ENCODE measurements at regions not wholly inside any gene's neighbourhood (a gene's known extent, or its start where the extent isn't known, plus 50 kb on each side); places are given as distances from the start of the nearest gene placed in this dataset.

DNA sequence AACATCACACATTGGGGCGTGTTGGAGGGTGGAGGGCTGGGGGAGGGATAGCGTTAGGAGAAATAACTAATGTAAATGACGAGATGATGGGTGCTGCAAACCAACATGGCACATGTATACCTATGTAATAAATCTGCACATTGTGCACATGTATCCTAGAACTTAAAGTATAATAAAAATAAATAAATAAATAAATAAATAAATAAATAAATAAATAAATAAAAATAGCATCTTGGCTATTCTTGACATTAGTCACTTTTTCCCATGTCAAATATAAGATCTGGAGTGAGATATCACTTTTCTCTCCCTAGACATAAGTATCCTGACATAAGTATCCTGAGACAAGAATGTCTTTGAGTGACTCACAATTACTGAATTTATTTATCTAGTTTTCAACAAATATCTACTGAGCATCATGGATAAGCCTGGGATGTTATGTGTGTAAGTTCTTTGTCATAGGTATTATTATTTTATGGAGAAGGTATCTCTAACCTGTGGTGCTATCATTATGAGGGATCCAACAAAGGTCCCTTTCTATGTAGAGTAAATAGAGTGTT lies 691.3 kb downstream of the SORCS1 start:
- H3K4me1 ChIP-seq (ENCODE audit: control insufficient read depth, insufficient read depth, low read length), result no peaks in the 10 kb centered on the region
- 78 to 91% methylated on average over 2 to 3 of the region's 3 CpGs for WGBS, 2 experiments
- no peaks in the 10 kb centered on the region for H3K27me3 ChIP-seq (ENCODE audit: control insufficient read depth, insufficient read depth, low read length, poor library complexity, severe bottlenecking)
- no peak overlapping the region for H3K4me3 ChIP-seq (ENCODE audit: insufficient read depth, low read depth, low read length)
- no peaks in the 10 kb centered on the region for H3K9me3 ChIP-seq (ENCODE audit: control insufficient read depth, low read length)
- H3K27ac ChIP-seq (ENCODE audit: insufficient read depth, low read depth, low read length, poor library complexity, severe bottlenecking), result no peak overlapping the region
- no peaks in the 10 kb centered on the region for H3K36me3 ChIP-seq (ENCODE audit: control insufficient read depth, insufficient read depth, low read length)

DNA sequence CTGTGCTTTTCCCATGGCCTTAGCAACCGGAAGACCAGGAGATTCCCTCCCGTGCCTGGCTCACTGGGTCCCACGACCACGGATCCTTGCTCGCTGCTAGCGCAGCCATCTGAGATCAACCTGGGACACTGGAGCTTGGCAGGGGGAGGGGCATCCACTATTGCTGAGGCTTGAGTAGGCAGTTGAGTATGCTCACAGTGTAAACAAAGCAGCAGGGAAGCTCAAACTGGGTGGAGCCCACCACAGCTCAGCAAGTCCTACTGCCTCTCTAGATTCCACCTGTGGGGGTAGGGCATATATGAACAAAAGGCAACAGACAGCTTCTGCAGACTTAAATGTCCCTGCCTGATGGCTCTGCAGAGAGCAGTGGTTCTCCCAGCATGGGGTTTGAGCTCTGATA lies 697.0 kb downstream of the SORCS1 start:
- no peaks in the 10 kb centered on the region for H3K9me3 ChIP-seq (ENCODE audit: control insufficient read depth, low read length)
- no peak overlapping the region for H3K27ac ChIP-seq (ENCODE audit: insufficient read depth, low read depth, low read length, poor library complexity, severe bottlenecking)
- no peaks in the 10 kb centered on the region for H3K27me3 ChIP-seq (ENCODE audit: control insufficient read depth, insufficient read depth, low read length, poor library complexity, severe bottlenecking)
- no peaks in the 10 kb centered on the region for H3K36me3 ChIP-seq (ENCODE audit: control insufficient read depth, insufficient read depth, low read length)
- WGBS, 2 experiments, result 91 to 94% methylated on average over 6 of the region's 6 CpGs
- no peaks in the 10 kb centered on the region for H3K4me1 ChIP-seq (ENCODE audit: control insufficient read depth, insufficient read depth, low read length)
- H3K4me3 ChIP-seq (ENCODE audit: insufficient read depth, low read depth, low read length), result no peak overlapping the region

DNA sequence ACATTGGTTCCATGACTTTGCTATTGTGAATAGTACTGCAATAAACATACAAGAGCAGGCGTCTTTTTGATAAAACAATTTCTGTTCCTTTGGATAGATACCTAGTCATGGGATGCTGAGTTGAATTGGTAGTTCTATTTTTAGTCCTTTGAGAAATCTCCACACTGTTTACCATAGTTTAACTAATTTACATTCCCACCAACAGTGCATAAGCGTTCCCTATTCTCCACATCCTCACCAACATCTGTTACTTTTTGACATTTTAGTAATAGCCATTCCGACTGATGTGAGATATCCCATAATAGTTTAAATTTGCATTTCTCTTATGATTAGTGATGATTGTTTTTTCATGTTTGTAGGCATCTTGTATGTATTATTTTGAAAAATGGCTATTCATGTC lies 707.0 kb downstream of the SORCS1 start:
- no peak overlapping the region for H3K27ac ChIP-seq (ENCODE audit: insufficient read depth, low read depth, low read length, poor library complexity, severe bottlenecking)
- H3K4me1 ChIP-seq (ENCODE audit: control insufficient read depth, insufficient read depth, low read length), result no peaks in the 10 kb centered on the region
- H3K9me3 ChIP-seq (ENCODE audit: control insufficient read depth, low read length), result no peaks in the 10 kb centered on the region
- no peaks in the 10 kb centered on the region for H3K27me3 ChIP-seq (ENCODE audit: control insufficient read depth, insufficient read depth, low read length, poor library complexity, severe bottlenecking)
- no peaks in the 10 kb centered on the region for H3K36me3 ChIP-seq (ENCODE audit: control insufficient read depth, insufficient read depth, low read length)
- WGBS, 2 experiments, result 84 to 92% methylated on average over 2 to 3 of the region's 3 CpGs
- no peak overlapping the region for H3K4me3 ChIP-seq (ENCODE audit: insufficient read depth, low read depth, low read length)

DNA sequence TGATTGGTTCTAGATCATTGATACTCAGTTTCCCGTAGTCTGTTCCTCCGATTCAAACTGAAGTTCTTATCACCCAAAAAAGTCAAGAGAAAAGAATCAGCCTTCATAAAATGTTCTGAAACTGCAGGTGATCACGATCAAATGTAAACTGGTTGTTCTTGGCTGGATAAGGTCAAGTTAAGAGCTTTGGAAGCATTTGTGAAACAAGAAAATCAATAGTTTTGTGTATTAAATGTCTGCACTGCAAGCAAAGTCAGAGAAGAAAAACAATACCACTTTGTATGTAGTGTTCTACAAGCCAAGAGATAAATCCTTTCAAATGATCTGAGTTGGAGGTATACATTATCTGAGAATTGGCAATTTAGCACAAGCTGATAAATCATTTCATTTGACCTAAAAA lies 710.3 kb downstream of the SORCS1 start:
- Histone ChIP-seq H3K27me3 (ENCODE audit: control insufficient read depth, insufficient read depth, low read length, poor library complexity, severe bottlenecking) (no peaks in the 10 kb centered on the region), H3K27ac (ENCODE audit: insufficient read depth, low read depth, low read length, poor library complexity, severe bottlenecking) (no peak overlapping the region), H3K36me3 (ENCODE audit: control insufficient read depth, insufficient read depth, low read length) (no peaks in the 10 kb centered on the region), H3K4me3 (ENCODE audit: insufficient read depth, low read depth, low read length) (no peak overlapping the region), H3K4me1 (ENCODE audit: control insufficient read depth, insufficient read depth, low read length) (no peaks in the 10 kb centered on the region), H3K9me3 (ENCODE audit: control insufficient read depth, low read length) (no peaks in the 10 kb centered on the region)
- WGBS, 2 experiments, result 93 to 96% methylated on average over 3 of the region's 3 CpGs

DNA sequence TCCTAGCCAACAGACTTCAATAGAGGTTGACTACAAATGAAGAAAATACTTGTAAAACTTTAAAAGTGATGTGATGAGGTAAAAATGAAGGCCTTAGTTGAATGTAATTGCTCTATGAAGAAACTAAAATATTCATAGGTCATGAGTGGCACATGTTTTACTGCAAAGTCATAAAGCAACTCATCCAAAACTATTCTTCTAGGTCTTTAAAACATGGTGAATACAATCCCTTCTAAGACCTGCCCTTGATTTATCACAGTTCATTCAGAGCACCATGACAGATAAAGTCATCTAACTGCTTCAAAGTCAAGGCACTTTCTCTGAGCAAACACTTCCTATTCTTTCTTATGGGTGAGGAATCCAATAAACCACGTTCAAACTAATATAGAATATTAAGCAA lies 713.5 kb downstream of the SORCS1 start:
- Histone ChIP-seq H3K27ac (ENCODE audit: insufficient read depth, low read depth, low read length, poor library complexity, severe bottlenecking) (no peak overlapping the region), H3K4me3 (ENCODE audit: insufficient read depth, low read depth, low read length) (no peak overlapping the region), H3K4me1 (ENCODE audit: control insufficient read depth, insufficient read depth, low read length) (no peaks in the 10 kb centered on the region), H3K9me3 (ENCODE audit: control insufficient read depth, low read length) (no peaks in the 10 kb centered on the region), H3K27me3 (ENCODE audit: control insufficient read depth, insufficient read depth, low read length, poor library complexity, severe bottlenecking) (no peaks in the 10 kb centered on the region), H3K36me3 (ENCODE audit: control insufficient read depth, insufficient read depth, low read length) (no peaks in the 10 kb centered on the region)
- no CpG with 5 or more reads among the region's 1 CpG for WGBS, 2 experiments

DNA sequence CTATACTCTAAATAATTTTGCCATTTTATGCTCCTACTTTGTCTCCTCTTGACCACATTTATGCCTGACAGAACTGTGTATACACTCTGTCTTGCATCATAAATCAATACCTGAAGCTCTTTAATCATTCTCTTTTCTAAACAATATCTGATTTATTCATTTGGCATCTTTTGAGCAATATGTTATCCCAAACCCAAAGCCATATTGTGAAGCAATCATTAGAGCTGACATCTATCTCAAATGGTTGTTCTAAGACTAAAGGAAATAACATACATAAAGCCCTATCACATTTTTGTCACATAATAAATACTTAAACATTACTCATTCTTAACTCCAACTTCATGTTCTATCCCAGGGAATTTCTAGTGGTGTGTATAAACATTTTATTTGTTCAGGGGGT lies 717.6 kb downstream of the SORCS1 start:
- H3K4me3 ChIP-seq (ENCODE audit: insufficient read depth, low read depth, low read length), result no peak overlapping the region
- H3K36me3 ChIP-seq (ENCODE audit: control insufficient read depth, insufficient read depth, low read length), result no peaks in the 10 kb centered on the region
- no peaks in the 10 kb centered on the region for H3K9me3 ChIP-seq (ENCODE audit: control insufficient read depth, low read length)
- H3K4me1 ChIP-seq (ENCODE audit: control insufficient read depth, insufficient read depth, low read length), result no peaks in the 10 kb centered on the region
- H3K27me3 ChIP-seq (ENCODE audit: control insufficient read depth, insufficient read depth, low read length, poor library complexity, severe bottlenecking), result no peaks in the 10 kb centered on the region
- no peak overlapping the region for H3K27ac ChIP-seq (ENCODE audit: insufficient read depth, low read depth, low read length, poor library complexity, severe bottlenecking)

DNA sequence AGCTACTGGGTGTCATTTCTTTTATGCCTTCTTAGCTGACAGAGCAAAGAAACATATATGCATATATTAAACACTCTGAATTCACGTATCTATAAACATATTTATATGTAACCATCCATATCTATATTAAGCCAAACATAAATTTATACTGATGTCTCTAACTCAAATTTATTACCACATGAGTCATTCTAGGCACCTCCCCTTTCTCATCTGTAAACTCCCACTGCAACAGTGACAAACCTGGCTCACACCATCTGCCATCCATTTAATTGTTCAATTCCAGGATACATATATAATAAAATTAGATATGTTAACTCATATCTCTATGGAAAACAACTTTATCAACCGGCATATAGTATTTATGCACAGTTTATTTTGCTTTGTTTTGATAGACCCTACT lies 722.3 kb downstream of the SORCS1 start:
- Histone ChIP-seq H3K27me3 (ENCODE audit: control insufficient read depth, insufficient read depth, low read length, poor library complexity, severe bottlenecking) (no peaks in the 10 kb centered on the region), H3K9me3 (ENCODE audit: control insufficient read depth, low read length) (no peaks in the 10 kb centered on the region), H3K36me3 (ENCODE audit: control insufficient read depth, insufficient read depth, low read length) (no peaks in the 10 kb centered on the region), H3K4me3 (ENCODE audit: insufficient read depth, low read depth, low read length) (no peak overlapping the region), H3K4me1 (ENCODE audit: control insufficient read depth, insufficient read depth, low read length) (no peaks in the 10 kb centered on the region), H3K27ac (ENCODE audit: insufficient read depth, low read depth, low read length, poor library complexity, severe bottlenecking) (no peak overlapping the region)
- WGBS, 2 experiments, result 79 to 100% methylated on average over 1 to 2 of the region's 2 CpGs

DNA sequence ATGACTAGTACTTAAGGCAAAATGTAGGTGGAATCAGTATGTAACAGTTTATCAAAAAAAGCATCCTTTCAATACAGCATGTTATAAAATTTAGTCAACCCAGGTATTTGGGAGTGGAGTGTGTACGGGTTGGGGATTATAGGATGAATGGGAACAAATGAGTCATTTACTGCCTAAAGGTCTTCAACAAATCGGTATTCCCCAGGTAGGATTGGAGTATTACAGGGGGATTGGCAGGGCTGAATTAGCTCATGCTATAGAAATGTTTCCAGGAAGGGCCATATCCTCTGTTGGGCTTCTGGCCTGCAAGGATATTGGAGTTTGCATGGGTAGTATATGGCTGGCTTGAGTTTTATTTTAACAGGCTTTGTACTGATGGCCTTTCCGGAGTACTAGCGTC lies 723.7 kb downstream of the SORCS1 start:
- 86 to 99% methylated on average over 4 of the region's 4 CpGs for whole genome bisulfite sequencing, 2 experiments
- no peaks in the 10 kb centered on the region for H3K4me1 ChIP-seq (ENCODE audit: control insufficient read depth, insufficient read depth, low read length)
- no peaks in the 10 kb centered on the region for H3K36me3 ChIP-seq (ENCODE audit: control insufficient read depth, insufficient read depth, low read length)
- no peak overlapping the region for H3K27ac ChIP-seq (ENCODE audit: insufficient read depth, low read depth, low read length, poor library complexity, severe bottlenecking)
- no peaks in the 10 kb centered on the region for H3K9me3 ChIP-seq (ENCODE audit: control insufficient read depth, low read length)
- no peaks in the 10 kb centered on the region for H3K27me3 ChIP-seq (ENCODE audit: control insufficient read depth, insufficient read depth, low read length, poor library complexity, severe bottlenecking)
- no peak overlapping the region for H3K4me3 ChIP-seq (ENCODE audit: insufficient read depth, low read depth, low read length)

DNA sequence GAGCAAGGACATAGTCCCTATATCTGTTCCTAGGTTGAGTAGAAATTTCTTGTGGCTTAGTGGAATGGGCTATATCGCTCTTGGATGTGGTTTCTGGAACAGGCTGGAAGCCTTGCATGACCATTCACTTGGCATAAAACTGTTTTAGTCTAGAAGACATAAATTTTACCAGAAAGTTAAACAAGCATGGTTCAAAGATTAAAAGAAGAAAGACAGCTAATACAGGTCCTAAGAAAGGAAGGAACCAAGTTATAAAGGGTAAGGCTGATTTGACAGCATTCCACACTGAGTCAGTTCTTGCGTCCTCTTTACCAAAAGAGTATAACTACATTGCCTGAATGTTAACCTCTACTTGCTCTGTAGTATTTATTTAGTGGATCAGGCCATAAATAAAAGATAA lies 724.2 kb downstream of the SORCS1 start:
- H3K4me1 ChIP-seq (ENCODE audit: control insufficient read depth, insufficient read depth, low read length), result no peaks in the 10 kb centered on the region
- no peak overlapping the region for H3K4me3 ChIP-seq (ENCODE audit: insufficient read depth, low read depth, low read length)
- WGBS, 2 experiments, result 100% methylated on average over 1 to 2 of the region's 2 CpGs
- H3K36me3 ChIP-seq (ENCODE audit: control insufficient read depth, insufficient read depth, low read length), result no peaks in the 10 kb centered on the region
- H3K27me3 ChIP-seq (ENCODE audit: control insufficient read depth, insufficient read depth, low read length, poor library complexity, severe bottlenecking), result no peaks in the 10 kb centered on the region
- no peak overlapping the region for H3K27ac ChIP-seq (ENCODE audit: insufficient read depth, low read depth, low read length, poor library complexity, severe bottlenecking)
- H3K9me3 ChIP-seq (ENCODE audit: control insufficient read depth, low read length), result no peaks in the 10 kb centered on the region

DNA sequence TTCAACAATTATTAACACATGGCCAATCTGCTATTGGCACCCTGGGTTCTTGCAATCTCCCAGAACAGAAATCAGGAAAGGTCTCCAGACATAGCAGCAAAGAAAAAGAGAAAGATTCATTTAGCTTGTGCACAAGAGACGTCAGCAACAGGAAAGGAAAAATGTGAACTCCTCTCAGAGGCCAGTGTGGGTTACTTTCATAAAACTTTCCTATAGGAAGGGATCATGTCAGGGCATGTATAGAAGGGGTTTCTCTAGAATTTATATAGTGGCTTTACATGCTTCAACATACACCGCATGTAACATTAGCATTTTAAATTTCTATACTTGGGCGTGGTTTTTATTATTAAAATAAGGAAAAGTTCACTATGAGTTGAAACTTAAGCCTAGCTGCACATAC lies 725.1 kb downstream of the SORCS1 start:
- Histone ChIP-seq H3K4me3 (ENCODE audit: insufficient read depth, low read depth, low read length) (no peak overlapping the region), H3K36me3 (ENCODE audit: control insufficient read depth, insufficient read depth, low read length) (no peaks in the 10 kb centered on the region), H3K27ac (ENCODE audit: insufficient read depth, low read depth, low read length, poor library complexity, severe bottlenecking) (no peak overlapping the region), H3K4me1 (ENCODE audit: control insufficient read depth, insufficient read depth, low read length) (no peaks in the 10 kb centered on the region), H3K9me3 (ENCODE audit: control insufficient read depth, low read length) (no peaks in the 10 kb centered on the region), H3K27me3 (ENCODE audit: control insufficient read depth, insufficient read depth, low read length, poor library complexity, severe bottlenecking) (no peaks in the 10 kb centered on the region)
- WGBS, 2 experiments, result 89 to 95% methylated on average over 2 of the region's 3 CpGs

DNA sequence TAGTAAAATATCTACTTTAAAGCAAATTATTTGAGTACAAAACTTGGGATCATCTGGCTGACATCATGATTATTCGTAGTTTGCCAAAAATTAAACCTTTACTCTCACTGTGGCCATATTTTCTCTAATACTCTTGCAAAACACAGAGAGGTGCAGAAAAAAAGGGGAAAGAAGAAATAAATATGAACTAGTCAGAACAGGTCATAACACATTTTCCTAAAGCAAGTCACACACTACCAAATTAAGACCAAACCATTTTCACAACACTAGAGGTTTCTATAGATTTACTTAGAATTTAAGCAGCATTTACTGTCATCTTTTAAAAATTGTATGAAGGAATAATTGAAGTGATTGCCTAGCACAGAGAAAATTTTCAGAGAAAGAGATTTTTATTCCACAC lies 726.1 kb downstream of the SORCS1 start:
- Histone ChIP-seq H3K9me3 (ENCODE audit: control insufficient read depth, low read length) (no peaks in the 10 kb centered on the region), H3K36me3 (ENCODE audit: control insufficient read depth, insufficient read depth, low read length) (no peaks in the 10 kb centered on the region), H3K4me3 (ENCODE audit: insufficient read depth, low read depth, low read length) (no peak overlapping the region), H3K27ac (ENCODE audit: insufficient read depth, low read depth, low read length, poor library complexity, severe bottlenecking) (no peak overlapping the region), H3K27me3 (ENCODE audit: control insufficient read depth, insufficient read depth, low read length, poor library complexity, severe bottlenecking) (no peaks in the 10 kb centered on the region), H3K4me1 (ENCODE audit: control insufficient read depth, insufficient read depth, low read length) (no peaks in the 10 kb centered on the region)
- 75% methylated on average over 1 of the region's 1 CpG; no CpG with 5 or more reads in 1 of the 2 experiments for WGBS, 2 experiments

Data from ectodermal cell (in vitro differentiated cells).